ENCODE measurements at regions not wholly inside any gene's neighbourhood (a gene's known extent, or its start where the extent isn't known, plus 50 kb on each side); places are given as distances from the start of the nearest gene placed in this dataset.
"Not testable (repeated sequence)": the region's sequence is repeated elsewhere in the genome, so short reads cannot be mapped to it uniquely, and the experiment has no call there.

DNA sequence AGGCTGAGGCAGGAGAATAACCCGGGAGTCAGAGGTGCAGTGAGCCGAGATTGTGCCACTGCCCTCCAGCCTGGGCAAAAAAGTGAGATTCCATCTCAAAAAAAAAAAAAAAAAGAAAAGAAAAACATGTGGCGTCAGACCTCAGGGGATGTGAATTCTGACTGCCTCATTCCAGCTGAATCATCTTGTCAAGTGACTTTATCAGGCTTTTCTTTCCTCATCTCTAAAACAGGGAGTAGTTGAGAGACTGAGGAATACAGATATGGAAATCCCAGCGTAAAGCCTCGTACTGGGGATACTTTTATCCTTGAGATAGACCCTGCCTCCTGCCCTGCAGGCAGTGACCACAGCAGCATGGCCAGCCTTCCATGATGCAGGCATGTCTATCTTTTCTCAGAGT is 76.4 kb downstream of the PPIAL4A start:
- not testable (repeated sequence) for TF ChIP-seq POLR2AphosphoS5 (IDR thresholded peaks at IDR 0.05); CTCF (IDR thresholded peaks at IDR 0.05 in 8 of 11, conservative IDR thresholded peaks at IDR 0.05 in 3 of 11); POLR2A (IDR thresholded peaks at IDR 0.05)
